GM21619 (cell line): ENCODE measurements at regions not wholly inside any gene's neighbourhood (a gene's known extent, or its start where the extent isn't known, plus 50 kb on each side); places are given as distances from the start of the nearest gene placed in this dataset.
"Not testable (repeated sequence)": the region's sequence is repeated elsewhere in the genome, so short reads cannot be mapped to it uniquely, and the experiment has no call there.

Experiments
- ATAC-seq: cut with Tn5 transposase; IDR thresholded peaks from one replicate; pipeline ENCODE4 v1.9.1; 2021; ENCODE audit not compliant: unreplicated experiment

GRCh38 chr13:86569119-86569518, 769.9 kb upstream of the SLITRK6 start:
- ATAC-seq, result no peak

- ATAC-seq, result no peak
Measured at GRCh38 chr13:86569974-86570373, 770.8 kb upstream of the SLITRK6 start.

- ATAC-seq, result no peak
Measured at GRCh38 chr13:86572115-86572514, 772.9 kb upstream of the SLITRK6 start.

- no peak for ATAC-seq
Measured at GRCh38 chr13:86579662-86580061, 780.4 kb upstream of the SLITRK6 start.

- ATAC-seq, result no peak
Measured at GRCh38 chr13:86581706-86582105, 782.5 kb upstream of the SLITRK6 start.

- ATAC-seq, result no peak
Measured at GRCh38 chr13:86584301-86584700, 785.1 kb upstream of the SLITRK6 start.

- ATAC-seq, result no peak
Measured at GRCh38 chr13:86585835-86586234, 786.6 kb upstream of the SLITRK6 start.

GRCh38 chr13:86591862-86592261, 792.6 kb upstream of the SLITRK6 start:
- ATAC-seq, result no peak

- no peak for ATAC-seq
Measured at GRCh38 chr13:86601351-86601750, 802.1 kb upstream of the SLITRK6 start.

GRCh38 chr13:86606264-86606663, 807.0 kb upstream of the SLITRK6 start:
- no peak for ATAC-seq

GRCh38 chr13:86608701-86609100, 809.5 kb upstream of the SLITRK6 start:
- ATAC-seq, result no peak

- ATAC-seq, result no peak
Measured at GRCh38 chr13:86633346-86633745, 834.1 kb upstream of the SLITRK6 start.

GRCh38 chr13:86651171-86651570, 852.0 kb upstream of the SLITRK6 start:
- not testable (repeated sequence) for ATAC-seq

- ATAC-seq, result no peak
Measured at GRCh38 chr13:86653009-86653408, 853.8 kb upstream of the SLITRK6 start.

- ATAC-seq, result no peak
Measured at GRCh38 chr13:86655561-86655960, 856.3 kb upstream of the SLITRK6 start.

- ATAC-seq, result no peak
Measured at GRCh38 chr13:86660090-86660489, 860.9 kb upstream of the SLITRK6 start.

GRCh38 chr13:86665842-86666241, 866.6 kb upstream of the SLITRK6 start:
- no peak for ATAC-seq

GRCh38 chr13:86673931-86674431, 874.8 kb upstream of the SLITRK6 start:
- no peak for ATAC-seq

- ATAC-seq, result no peak
Measured at GRCh38 chr13:86681223-86681622, 882.0 kb upstream of the SLITRK6 start.

GRCh38 chr13:86684402-86684801, 885.2 kb upstream of the SLITRK6 start:
- ATAC-seq, result no peak

- no peak for ATAC-seq
Measured at GRCh38 chr13:86689911-86690310, 890.7 kb upstream of the SLITRK6 start.

- ATAC-seq, result no peak
Measured at GRCh38 chr13:86692291-86692690, 893.1 kb upstream of the SLITRK6 start.

GRCh38 chr13:86710013-86710412, 910.8 kb upstream of the SLITRK6 start:
- ATAC-seq, result no peak

- ATAC-seq, result no peak
Measured at GRCh38 chr13:86710896-86711295, 911.7 kb upstream of the SLITRK6 start.
